HG03159 (cell line): ENCODE measurements at regions not wholly inside any gene's neighbourhood (a gene's known extent, or its start where the extent isn't known, plus 50 kb on each side); places are given as distances from the start of the nearest gene placed in this dataset.
"Not testable (repeated sequence)": the region's sequence is repeated elsewhere in the genome, so short reads cannot be mapped to it uniquely, and the experiment has no call there.

Experiments used
- ATAC-seq: cut with Tn5 transposase; IDR thresholded peaks from one replicate; pipeline ENCODE4 v1.9.1; 2021; ENCODE audit warnings: mild to moderate bottlenecking, moderate library complexity; ENCODE audit not compliant: unreplicated experiment

DNA sequence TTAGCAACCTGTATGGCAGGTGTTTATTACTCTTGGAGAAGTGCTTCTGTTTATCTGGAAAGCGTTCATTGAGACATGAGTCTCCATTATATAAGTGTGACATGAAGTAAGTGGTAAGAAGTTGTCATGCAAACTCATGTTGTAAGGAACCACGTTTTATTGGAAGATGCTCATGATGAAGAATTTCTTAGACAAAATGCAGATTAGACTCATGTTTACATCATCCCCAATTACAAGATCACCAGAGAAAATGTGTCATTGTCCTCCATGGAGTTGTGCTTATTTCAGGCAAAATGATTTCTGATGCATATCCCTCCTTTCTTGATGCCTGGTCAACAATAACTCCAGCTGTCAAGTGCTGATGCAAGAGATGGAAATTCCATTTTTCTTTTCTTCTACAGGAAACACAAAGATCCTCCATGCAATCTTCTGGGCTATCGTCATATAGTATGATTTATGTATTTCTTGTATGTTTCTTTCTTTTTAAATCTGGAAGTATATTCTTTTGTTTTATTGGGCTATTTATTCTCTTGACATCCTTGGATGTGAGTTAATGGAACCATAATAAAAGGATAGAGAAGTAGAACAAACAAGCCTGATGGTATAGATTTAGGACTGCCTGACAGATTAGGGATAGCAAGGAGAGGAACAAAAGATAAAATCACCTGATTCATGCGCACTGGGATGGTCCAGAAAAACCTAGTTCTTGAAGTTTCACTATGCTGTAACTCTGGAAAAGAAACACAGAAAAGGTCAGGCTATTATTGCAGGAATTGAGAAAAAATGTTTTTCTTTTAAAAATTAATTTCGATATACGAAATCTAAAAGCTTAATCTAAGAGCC is 50.7 kb upstream of the DIAPH3 start:
- ATAC-seq, result no peak

DNA sequence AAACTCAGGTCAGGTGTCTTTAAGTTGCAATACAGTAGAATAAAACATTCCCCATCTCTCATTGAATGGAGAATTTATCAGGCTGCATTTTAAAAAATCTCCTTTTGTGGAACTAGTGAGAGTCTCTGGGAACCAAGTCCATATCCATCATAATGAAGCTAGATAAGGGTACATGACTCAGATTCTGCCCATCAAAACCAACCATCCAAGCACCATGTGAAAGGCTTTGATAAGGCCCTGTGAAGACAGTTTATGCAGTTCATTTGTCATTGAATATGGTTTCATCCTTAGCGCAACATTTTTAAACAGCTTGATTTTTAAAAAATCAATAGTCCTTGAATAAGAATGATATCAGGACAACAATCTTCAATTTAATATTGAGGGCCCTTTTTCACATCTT is 56.3 kb upstream of the DIAPH3 start:
- no peak for ATAC-seq

DNA sequence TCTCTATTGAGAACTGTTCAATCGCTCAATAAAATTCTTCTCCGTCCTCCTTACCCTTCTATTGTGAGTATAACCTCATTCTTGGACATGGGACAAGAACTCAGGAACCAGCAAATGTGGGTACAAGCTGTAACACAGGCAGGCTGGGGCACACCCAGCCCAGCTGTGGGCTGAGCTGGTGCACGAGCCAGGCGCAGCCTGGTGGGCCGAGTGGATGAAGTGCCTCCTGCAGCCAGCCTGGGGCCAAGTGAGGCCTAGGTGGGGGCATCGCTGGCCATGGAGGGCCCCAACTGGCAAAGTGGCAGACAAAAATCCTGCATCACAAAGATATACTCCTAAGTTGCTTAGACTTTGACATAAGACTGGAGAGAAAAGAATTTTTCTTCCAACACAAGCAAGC is 57.9 kb upstream of the DIAPH3 start:
- no peak for ATAC-seq

- ATAC-seq, result no peak
These were observed 62.8 kb upstream of the DIAPH3 start for GRCh38 chr13:60226507-60226906.

DNA sequence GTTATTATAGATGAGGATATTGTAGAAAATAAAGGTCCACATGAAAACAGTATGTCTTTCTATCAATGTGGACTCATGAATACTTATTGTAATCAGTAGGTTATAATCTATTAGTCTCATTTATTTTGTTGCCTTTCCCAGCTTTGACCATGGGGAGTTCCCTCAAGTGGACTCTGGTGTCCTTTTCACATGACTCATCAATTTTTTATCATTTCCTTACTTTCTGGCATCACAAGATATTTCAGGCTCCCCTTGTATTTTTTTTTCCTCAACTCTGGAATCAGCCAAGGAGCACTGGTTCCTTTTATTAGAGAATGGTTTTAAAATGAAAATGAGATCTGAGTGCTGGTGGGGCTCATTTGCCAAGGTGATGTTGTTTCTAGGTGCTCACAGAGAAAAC is 63.4 kb upstream of the DIAPH3 start:
- no peak for ATAC-seq

DNA sequence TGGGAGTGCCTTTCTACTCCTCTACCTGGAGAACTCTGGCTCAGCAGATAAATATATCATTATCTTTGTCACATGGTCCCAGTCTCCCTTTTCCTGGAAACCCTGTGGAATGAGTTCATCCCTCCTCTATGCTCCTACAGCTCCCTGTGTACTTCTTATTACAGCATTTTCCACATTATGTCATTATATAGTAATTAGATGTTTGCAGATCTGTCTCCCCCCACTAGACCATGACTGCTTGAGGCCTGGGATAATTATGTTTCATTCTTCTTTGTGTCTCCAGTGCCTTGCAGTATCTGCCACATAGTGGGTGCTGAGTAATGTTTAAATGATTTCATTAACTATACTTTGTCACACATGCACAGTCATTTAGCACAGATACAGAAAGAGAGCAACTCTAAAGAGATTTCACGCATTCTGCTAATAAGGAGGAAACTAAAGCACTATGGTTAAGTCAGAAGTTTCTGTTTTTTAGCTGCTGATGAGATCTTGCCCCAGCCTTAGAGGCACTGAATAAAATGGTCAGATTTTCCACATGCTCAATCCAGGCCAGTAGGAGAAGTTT is 66.1 kb upstream of the DIAPH3 start:
- ATAC-seq, result peak; percentile 39

- peak; percentile 61 for ATAC-seq
These were observed 66.9 kb upstream of the DIAPH3 start for GRCh38 chr13:60230593-60230992.

DNA sequence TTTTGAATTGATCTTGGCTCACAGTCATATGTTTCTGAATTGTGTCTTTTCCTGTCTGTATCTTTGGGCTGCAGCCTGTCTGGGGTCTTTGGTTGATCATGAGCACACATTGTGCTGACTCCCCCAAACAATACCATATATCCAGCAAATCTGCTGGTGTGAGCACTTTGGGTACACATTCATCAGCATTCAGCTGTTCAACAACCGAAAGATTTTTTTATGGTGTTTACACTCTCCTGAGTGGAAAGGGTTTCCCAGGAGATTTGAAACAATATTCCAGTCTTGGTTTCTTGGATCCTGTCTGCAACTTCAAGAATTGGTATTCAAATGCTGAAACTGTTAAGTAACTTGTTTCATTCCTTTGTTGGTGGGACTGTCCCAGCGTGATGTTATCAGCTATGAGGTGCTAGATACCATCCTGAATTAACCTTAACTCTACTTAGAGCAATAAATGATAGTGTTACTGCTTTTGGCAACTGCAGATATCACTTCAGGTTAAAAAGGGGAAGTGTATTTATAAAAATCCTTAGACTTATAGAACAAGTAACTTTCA is 78.4 kb upstream of the DIAPH3 start:
- ATAC-seq, result no peak

GRCh38 chr13:60244381-60244780 is 80.7 kb upstream of the DIAPH3 start:
- no peak for ATAC-seq

DNA sequence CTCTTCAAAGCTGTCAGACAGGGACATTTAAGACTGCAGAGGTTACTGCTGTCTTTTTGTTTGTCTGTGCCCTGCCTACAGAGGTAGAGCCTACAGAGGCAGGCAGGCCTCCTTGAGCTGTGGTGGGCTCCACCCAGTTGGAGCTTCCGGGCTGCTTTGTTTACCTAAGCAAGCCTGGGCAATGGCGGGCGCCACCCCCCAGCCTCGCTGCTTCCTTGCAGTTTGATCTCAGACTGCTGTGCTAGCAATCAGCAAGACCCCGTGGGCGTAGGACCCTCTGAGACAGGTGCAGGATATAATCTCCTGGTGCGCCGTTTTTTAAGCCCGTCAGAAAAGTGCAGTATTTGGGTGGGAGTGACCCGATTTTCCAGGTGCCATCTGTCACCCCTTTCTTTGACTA is 87.7 kb upstream of the DIAPH3 start:
- ATAC-seq, result not testable (repeated sequence)

DNA sequence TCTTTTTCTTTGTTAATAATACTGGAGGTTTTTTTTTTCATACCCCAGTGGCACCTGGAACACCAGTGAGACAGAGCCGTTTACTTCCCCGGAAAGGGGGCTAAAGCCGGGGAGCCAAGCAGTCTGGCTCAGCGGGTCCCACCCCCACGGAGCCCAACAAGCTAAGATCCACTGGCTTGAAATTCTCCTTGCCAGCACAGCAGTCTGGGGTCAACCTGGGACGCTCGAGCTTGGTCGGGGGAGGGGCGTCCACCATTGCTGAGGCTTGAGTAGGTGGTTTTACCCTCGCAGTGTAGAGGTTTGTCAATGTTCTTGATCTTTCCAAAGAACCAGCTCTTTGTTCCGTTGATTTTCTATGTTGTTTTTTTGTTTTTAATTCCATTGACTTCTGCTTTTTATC is 94.6 kb upstream of the DIAPH3 start:
- ATAC-seq, result no peak

GRCh38 chr13:60260440-60260839 is 96.7 kb upstream of the DIAPH3 start:
- peak; percentile 58 for ATAC-seq

DNA sequence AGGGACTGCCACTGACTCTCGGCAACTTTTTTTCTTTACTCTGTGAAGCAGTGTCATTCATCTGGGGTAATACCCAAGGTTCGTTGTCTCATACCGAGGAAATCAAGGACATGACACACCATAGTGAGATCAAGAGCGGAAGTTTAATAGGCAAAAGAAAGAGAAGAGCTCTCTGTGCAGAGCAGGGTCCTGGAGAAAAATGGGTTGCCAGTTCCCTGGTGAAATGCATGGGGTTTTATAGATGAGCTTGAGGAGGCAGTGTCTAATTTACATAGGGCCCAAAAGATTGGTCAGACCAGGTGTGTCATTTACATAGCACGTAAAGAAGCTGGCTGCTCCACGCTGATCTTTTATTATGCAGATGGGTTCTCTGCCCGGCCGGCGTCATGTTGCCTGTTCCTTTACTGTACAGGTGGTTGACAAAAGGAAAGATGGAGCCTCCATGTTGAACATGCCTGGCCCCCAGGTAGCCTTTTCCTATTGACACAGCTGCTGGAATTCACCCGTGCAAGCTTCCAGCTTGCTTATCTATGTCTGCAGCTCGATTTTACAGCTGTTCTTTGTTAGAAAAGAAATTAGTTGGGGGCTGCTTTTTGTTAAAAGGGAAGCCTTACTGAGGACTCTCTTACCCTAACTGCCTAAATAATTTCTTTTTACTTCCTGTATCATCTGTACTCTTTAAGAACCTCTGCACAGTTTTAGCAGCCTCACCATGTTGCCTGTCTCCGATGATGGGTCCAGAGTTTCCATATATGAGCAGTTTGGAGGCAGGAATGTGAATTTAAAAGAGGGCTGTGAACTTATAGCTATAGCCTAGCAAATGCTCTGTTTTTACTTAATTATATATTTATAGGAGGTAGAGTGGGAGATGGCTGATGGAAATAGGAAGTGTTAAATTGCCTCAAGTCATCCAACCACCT is 98.0 kb upstream of the DIAPH3 start:
- ATAC-seq, result no peak

GRCh38 chr13:60265566-60265965 is 101.8 kb upstream of the DIAPH3 start:
- no peak for ATAC-seq

GRCh38 chr13:60267498-60268202 is 103.9 kb upstream of the DIAPH3 start:
- peak; percentile 85 for ATAC-seq

DNA sequence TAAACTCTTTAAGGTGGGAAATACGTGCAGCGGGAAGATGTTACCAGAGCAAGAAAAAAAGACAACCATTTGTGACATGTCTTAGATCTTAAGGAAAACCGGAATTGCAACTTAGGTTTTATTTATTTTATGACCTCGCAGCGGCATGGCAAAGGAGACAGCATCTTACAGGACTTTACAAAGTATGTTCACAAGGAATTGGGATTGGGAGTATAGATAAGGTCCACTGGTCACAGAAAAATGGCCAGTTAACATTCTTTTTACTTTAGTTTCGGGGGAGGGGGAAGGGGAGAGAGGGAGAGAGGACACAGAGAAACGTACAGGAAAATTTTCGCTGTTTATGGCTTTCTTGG is 104.5 kb upstream of the DIAPH3 start:
- no peak for ATAC-seq

- ATAC-seq, result no peak
These were observed 110.3 kb upstream of the DIAPH3 start for GRCh38 chr13:60273971-60274527.

- ATAC-seq, result no peak
These were observed 110.9 kb upstream of the DIAPH3 start for GRCh38 chr13:60274655-60275054.

- ATAC-seq, result no peak
These were observed 111.5 kb upstream of the DIAPH3 start for GRCh38 chr13:60275208-60275607.

DNA sequence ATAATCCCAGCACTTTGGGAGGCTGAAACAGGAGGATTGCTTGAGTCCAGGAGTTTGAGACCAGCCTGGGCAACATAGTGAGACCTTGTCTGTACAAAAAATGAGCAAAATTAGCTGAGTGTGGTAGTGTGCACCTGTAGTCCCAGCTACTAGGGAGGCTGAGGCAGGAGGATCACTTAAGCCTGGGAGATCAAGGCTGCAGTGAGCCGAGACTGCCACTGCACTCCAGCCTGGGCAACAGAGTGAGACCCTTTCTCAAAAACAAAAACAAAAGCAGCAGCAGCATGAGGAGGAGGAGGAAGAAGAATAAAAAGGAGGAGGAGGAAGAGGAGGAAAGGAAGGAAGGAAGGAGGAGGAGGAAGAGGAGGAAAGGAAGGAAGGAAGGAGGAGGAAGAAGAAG is 116.5 kb upstream of the TDRD3 start:
- not testable (repeated sequence) for ATAC-seq
